Peyer's patch (tissue), 4 donors: ENCODE measurements at regions not wholly inside any gene's neighbourhood (a gene's known extent, or its start where the extent isn't known, plus 50 kb on each side); places are given as distances from the start of the nearest gene placed in this dataset.

ENCODE experiments used
- POLR2A ChIP-seq, 2 donors: fragments of 450-650 bp; IDR thresholded peaks; one replicate each; pipeline ENCODE4 v1.5.1; 2017; ENCODE audit warnings: antibody characterized with exemption in 2 of 2, mild to moderate bottlenecking in 2 of 2, moderate library complexity in 2 of 2
- TF ChIP-seq, protein P1 (sequence below), 6 experiments: fragments of 450-650 bp in 4 of 6; fragments of 200-600 bp in 2 of 6; sonication (generic) in 1 of 6; IDR thresholded peaks; one replicate each; pipeline ENCODE4 v1.5.1; 2017 to 2019; ENCODE audit warnings: antibody characterized with exemption in 6 of 6, mild to moderate bottlenecking in 3 of 6, moderate library complexity in 1 of 6

GRCh38 chr16:48885471-48885870 lies 275.5 kb upstream of the N4BP1 start:
- TF ChIP-seq, protein P1, sequence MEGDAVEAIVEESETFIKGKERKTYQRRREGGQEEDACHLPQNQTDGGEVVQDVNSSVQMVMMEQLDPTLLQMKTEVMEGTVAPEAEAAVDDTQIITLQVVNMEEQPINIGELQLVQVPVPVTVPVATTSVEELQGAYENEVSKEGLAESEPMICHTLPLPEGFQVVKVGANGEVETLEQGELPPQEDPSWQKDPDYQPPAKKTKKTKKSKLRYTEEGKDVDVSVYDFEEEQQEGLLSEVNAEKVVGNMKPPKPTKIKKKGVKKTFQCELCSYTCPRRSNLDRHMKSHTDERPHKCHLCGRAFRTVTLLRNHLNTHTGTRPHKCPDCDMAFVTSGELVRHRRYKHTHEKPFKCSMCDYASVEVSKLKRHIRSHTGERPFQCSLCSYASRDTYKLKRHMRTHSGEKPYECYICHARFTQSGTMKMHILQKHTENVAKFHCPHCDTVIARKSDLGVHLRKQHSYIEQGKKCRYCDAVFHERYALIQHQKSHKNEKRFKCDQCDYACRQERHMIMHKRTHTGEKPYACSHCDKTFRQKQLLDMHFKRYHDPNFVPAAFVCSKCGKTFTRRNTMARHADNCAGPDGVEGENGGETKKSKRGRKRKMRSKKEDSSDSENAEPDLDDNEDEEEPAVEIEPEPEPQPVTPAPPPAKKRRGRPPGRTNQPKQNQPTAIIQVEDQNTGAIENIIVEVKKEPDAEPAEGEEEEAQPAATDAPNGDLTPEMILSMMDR (IDR thresholded peaks at IDR 0.05) = no peak
- no peak for TF ChIP-seq POLR2A (IDR thresholded peaks at IDR 0.05)
